HFFc6 (cell line): ENCODE measurements at regions not wholly inside any gene's neighbourhood (a gene's known extent, or its start where the extent isn't known, plus 50 kb on each side); places are given as distances from the start of the nearest gene placed in this dataset.
A peak's percentile ranks its signal among the peaks of the same experiment; 100 is the strongest.

Experiments
- DNase-seq: peaks from one replicate; pipeline ENCODE4 v3.0.0-alpha.2; 2018
- H3K27ac Mint-ChIP-seq: 2 replicates; pipeline ENCODE4 v1.8.0; 2020; ENCODE audit warnings: mild to moderate bottlenecking, mixed read lengths
- H3K27me3 Mint-ChIP-seq: 2 replicates; pipeline ENCODE4 v1.8.0; 2021; ENCODE audit warnings: mild to moderate bottlenecking, moderate library complexity, mixed read lengths; ENCODE audit not compliant: insufficient read depth
- H3K36me3 Mint-ChIP-seq: 2 replicates; pipeline ENCODE4 v1.8.0; 2021; ENCODE audit warnings: low read depth, mixed read lengths
- H3K4me1 Mint-ChIP-seq: 2 replicates; pipeline ENCODE4 v1.8.0; 2020; ENCODE audit warnings: low read depth, mixed read lengths
- H3K4me3 Mint-ChIP-seq: 2 replicates; pipeline ENCODE4 v1.8.0; 2020; ENCODE audit warnings: mild to moderate bottlenecking, moderate library complexity, mixed read lengths
- H3K9me3 Mint-ChIP-seq: 2 replicates; pipeline ENCODE4 v1.8.0; 2020; ENCODE audit warnings: mild to moderate bottlenecking, mixed read lengths
- CTCF ChIP-seq: fragments of 200-600 bp; sonication (generic); IDR thresholded peaks from 2 replicates; pipeline ENCODE4 v1.5.0; 2021; ENCODE audit warnings: antibody characterized with exemption, mild to moderate bottlenecking

DNA sequence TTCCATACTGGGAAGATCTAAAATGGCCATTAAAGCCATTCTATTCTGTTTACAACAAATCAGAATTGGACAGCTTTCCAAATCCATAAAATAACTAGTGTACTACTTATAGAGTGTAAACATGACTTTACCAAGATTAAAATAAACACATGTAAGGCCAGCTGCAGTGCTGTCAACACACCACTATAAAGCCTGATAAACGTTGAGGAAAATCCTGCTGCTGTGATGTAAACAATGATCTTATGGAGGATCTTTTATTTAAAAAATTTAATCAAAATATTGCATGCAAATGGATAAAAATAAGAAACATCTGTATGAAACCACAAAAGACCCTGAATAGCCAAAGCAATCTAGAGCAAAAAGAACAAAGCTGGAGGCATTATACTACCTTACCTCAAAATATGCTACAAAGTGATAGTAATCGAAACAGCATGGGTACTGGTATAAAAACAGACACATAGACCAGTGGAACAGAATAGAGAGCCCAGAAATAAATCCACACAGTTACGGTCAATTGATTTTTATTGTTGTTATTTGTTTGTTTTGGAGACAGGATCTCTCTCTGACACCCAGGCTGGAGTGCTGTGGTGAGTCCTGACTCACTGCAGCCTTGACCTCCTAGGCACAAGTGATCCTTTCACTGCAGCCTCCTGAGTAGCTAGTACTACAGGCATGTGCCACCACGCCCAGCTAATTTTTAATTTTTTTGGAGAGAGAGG is 428.8 kb upstream of the C2CD4B start:
- TF ChIP-seq CTCF = no peak
- DNase-seq = no peak
- Mint-ChIP-seq H3K9me3 (no peaks in the 10 kb centered on the region), H3K27me3 (peaks cover 3% of the 10 kb centered on the region), H3K27ac (no peak overlapping the region), H3K4me3 (no peak overlapping the region), H3K36me3 (peaks cover 10% of the 10 kb centered on the region; the same call in 1 of the 2 replicates), H3K4me1 (peaks cover 41% of the 10 kb centered on the region)

- H3K4me3 Mint-ChIP-seq = no peak overlapping the region
These were observed 433.1 kb upstream of the C2CD4B start for GRCh38 chr15:62598217-62598616.

DNA sequence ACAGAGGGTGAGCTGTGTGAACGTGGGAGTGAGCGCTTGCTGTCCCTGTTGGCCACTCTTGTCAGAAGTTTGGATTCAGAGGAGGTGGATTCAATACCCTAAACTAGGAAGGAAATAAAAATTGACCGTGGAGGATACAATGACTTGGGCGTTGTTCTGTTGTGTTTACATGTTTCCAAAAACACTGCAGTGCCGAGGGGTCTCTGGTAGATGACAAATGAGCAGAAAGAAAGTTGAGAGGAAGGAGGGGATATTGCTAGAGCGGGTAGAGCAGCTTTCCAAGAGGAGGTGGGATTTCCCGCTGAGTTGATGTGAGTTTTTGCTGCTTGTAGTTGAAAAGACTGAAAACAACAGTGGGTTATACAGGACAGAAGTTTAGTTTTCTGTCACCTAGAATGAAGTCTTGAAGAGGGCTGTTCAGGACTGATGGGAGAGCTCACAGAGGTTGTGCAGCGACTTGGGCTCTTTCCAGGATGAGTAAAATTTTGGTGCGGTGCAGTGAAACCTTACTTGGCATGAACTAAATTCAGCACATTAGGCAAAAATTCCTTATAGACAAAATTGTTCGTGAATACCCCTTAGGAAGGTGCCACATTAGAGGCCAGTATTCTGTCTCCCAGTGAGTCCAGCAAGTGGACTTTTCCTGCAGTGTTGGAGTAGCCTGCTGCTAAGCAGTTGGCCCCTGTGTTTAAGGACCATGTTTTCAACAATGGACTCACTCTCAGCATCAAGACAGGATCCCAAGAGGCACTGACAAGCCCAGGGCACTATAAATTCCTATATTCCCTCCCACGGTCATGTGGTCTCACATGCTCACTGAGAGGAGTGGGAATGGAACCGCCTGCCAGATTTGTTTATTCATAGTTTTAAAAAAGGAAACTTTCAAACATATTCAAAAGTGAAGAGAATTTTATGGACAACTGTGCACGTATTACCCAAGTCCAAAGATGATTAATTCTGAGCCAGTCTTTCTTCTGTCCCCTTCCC is 435.0 kb upstream of the C2CD4B start:
- no peak for DNase-seq
- Mint-ChIP-seq H3K9me3 (no peaks in the 10 kb centered on the region), H3K27ac (no peak overlapping the region)

More at GRCh38 chr15:62598217-62598616, 433.1 kb upstream of the C2CD4B start:
- H3K36me3 Mint-ChIP-seq = peaks cover 19% of the 10 kb centered on the region
- DNase-seq = no peak
- H3K4me1 Mint-ChIP-seq = peaks cover 45% of the 10 kb centered on the region
- H3K27me3 Mint-ChIP-seq = no peaks in the 10 kb centered on the region; the same call in 1 of the 2 replicates
- H3K27ac Mint-ChIP-seq = no peak overlapping the region
- H3K9me3 Mint-ChIP-seq = no peaks in the 10 kb centered on the region
- TF ChIP-seq CTCF = no peak

DNA sequence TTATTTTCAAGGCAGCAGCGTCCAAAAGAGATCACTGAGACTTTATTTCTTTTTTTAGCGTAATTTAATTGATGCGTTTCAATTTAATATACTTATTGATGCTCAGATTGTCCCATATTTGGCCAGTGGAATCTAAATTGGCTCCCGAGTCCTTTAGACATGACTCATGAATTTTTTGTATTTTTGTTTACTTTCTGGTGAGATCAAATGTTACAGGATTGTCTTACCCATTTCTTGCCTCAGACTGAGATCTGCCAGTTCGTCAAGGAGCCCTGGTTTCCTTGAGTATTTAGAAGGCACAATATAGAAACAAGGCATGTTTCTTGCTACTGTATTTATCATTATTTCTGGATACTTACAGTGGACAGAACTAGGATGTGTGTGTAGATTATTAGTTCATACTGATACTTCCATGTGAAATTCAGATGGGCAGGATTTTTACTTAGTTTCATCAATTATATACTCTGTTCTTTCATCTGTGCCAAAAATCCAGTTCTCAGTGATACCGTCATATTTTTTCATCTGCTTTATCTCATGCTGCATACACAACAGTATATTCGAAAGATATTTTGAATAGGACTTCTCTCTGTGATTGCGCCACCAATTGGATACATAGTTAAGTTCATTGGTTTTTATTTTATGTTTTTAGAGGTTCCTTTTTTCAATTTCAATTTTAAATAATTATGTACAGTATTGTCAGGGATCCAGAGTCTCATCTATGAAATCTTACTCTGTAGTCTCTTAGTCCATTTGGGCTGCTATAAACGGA is 436.9 kb upstream of the C2CD4B start:
- H3K9me3 Mint-ChIP-seq = peaks cover 9% of the 10 kb centered on the region
- DNase-seq = no peak
- no peak overlapping the region for H3K27ac Mint-ChIP-seq
- peak; percentile 21; the same call in 1 of the 2 replicates for TF ChIP-seq CTCF
- H3K27me3 Mint-ChIP-seq = no peaks in the 10 kb centered on the region; the same call in 1 of the 2 replicates
- H3K4me1 Mint-ChIP-seq = peaks cover 63% of the 10 kb centered on the region
- H3K36me3 Mint-ChIP-seq = peaks cover 21% of the 10 kb centered on the region
- H3K4me3 Mint-ChIP-seq = no peak overlapping the region

More for the DNA sequence above, 435.0 kb upstream of the C2CD4B start:
- no peak overlapping the region for H3K4me3 Mint-ChIP-seq
- H3K27me3 Mint-ChIP-seq = no peaks in the 10 kb centered on the region; the same call in 1 of the 2 replicates
- peaks cover 48% of the 10 kb centered on the region for H3K4me1 Mint-ChIP-seq
- peaks cover 18% of the 10 kb centered on the region for H3K36me3 Mint-ChIP-seq
- no peak for TF ChIP-seq CTCF

DNA sequence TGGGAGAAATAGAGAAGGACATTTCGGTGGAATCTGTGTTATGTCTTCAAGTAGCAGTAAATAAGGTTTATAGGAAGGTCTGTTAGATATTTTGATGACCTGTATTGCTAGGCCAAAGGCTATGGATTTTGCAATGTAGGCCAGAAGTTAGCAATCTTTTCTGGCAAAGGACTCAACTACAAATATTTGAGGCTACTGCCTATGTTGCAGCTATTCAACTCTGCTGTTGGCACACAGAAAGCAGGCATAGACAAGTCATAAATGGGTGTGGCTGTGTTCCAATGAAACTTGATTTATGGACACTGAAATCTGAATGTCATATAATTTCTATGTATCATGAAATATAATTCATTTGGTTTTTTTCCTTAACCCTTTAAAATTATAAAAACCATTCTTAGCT is 438.7 kb upstream of the C2CD4B start:
- Mint-ChIP-seq H3K27me3 (no peaks in the 10 kb centered on the region; the same call in 1 of the 2 replicates), H3K9me3 (peaks cover 9% of the 10 kb centered on the region), H3K36me3 (peaks cover 29% of the 10 kb centered on the region), H3K27ac (no peak overlapping the region), H3K4me1 (peaks cover 81% of the 10 kb centered on the region), H3K4me3 (no peak overlapping the region)
- peak; percentile 34 for DNase-seq
- TF ChIP-seq CTCF = no peak
